Activated naive CD8-positive, alpha-beta T cell treated with anti-CD3 and anti-CD28 coated beads, Interleukin-2, amount 50 U/mL, for 16 hours (primary cell): ENCODE measurements at regions not wholly inside any gene's neighbourhood (a gene's known extent, or its start where the extent isn't known, plus 50 kb on each side); places are given as distances from the start of the nearest gene placed in this dataset.
"Not testable (repeated sequence)": the region's sequence is repeated elsewhere in the genome, so short reads cannot be mapped to it uniquely, and the experiment has no call there.

Experiments
- DNase-seq: peaks from one replicate; pipeline ENCODE4 v3.0.0-alpha.2; 2020; ENCODE audit warnings: low read depth, low spot score

DNA sequence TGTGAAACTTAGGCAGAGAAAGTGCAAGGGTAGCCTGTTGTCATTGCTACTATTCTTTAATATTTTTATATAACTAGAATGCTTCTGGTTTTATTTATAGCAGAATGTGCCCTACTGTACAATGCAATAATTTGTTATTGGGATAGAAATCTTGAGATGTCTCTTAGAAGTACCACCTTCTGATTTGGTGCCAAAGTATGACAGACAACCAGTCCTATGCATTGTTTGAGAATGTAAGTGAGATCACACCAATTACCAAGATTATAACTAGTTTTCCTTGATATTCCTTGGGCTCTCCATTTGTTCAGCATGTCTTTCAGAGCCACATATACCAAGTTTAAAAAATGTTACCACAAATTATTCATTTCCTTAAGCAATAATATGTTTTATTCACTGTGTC lies 399.7 kb downstream of the CPS1 start:
- no peak for DNase-seq

DNA sequence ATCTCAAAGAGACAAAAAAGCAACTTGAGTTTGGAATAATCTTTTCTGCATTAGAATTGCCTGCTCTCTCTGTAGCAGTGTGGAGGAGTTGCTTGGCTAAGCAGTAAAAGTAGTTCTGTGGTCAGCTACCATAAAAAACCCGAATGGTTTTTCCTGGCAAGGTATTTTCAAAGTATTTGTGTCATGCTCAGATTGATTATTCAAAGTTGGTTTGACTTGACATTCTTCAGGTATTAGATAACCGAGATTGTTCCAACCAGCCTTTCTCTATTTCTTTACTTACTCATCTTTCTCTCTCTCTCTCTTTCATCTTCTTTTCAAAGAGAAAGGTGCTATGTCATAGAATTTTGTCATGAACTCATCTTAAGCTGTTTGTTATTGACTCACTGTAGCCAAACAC lies 404.9 kb downstream of the CPS1 start:
- DNase-seq, result no peak

- DNase-seq, result no peak
These were observed 407.0 kb downstream of the CPS1 start for GRCh38 chr2:210963386-210963785.

DNA sequence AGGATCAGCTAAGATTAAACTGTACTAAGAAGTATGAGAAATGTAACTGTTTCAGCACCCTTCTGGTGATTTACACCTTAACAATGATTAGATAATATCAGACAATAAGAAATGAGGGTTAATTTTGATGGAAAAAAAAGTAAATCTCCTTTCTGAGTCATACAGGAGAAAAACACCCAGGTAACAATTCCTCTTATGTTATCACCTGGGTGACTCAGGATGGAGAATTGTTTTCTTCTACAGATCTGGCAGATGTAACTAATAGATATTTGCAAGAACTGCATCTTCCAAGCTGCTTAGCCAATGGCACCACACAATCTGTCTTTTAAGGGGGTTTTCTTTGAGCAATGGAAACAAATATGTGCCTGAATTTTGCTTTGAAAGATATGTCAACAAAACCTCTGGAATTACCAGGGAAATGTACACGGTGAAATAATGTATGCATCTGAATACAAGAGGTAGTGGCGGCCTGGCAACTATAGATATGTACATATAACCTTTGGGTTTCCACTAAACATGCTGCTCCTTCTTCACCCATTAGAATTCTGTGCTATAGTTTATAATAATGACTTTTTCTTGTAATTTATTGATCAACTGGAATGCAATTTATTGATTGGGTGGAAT lies 407.9 kb downstream of the CPS1 start:
- no peak for DNase-seq

DNA sequence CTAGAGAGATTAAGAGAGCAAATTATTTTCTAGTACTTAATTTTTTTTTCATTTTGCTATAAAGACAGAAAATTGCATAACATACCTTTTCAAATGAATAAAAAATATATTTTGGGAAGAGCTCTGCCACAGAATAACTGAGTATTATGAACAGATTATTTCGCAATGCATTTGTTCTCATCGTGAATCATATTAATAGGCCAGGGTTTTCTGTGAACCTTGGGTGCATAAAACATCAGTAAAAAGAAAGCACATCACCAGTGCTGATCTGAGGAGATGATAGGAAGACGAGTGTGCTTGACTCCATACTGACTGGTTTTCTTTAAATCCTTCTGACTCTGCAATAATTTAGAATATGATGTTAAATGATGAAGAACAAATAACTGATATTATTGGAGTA lies 409.1 kb downstream of the CPS1 start:
- DNase-seq, result no peak

- no peak for DNase-seq
These were observed 409.9 kb downstream of the CPS1 start for GRCh38 chr2:210966330-210966729.

- no peak for DNase-seq
These were observed 415.0 kb downstream of the CPS1 start for GRCh38 chr2:210971431-210971830.

DNA sequence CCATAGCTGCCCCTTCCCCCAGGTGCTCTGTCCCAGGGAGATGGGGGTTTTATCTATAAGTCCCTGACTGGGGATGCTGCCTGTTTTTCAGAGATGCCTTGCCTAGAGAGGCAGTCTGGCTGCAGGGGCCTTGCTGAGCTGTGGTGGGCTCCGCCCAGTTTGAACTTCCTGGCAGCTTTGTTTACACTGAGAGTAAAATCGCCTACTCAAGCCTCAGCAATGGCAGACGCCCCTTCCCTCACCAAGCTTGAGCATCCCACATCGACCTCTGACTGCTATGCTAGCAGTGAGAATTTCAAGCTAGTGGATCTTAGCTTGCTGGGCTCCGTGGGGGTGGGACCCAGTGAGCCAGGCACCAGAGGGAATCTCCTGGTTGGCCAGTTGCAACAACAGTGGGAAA lies 430.4 kb downstream of the CPS1 start:
- DNase-seq, result not testable (repeated sequence)

DNA sequence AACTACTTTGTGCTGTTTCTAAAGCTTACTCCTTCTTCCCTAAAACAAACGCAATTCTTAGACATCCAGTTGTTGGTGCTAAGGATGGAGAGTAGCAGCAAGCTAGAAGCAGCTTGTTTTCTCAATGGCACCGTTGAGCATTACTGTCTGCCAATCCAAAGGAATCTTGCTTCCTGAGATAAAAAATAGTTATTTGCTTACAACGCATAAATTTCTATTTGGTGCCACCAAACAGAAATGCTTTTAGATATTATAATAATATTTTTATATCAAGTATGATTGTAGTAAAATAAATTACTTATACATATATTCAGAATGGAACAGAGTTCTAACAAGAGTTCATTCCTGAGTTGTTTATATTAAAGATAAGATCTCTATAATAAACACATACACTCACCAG lies 434.7 kb downstream of the CPS1 start:
- no peak for DNase-seq

DNA sequence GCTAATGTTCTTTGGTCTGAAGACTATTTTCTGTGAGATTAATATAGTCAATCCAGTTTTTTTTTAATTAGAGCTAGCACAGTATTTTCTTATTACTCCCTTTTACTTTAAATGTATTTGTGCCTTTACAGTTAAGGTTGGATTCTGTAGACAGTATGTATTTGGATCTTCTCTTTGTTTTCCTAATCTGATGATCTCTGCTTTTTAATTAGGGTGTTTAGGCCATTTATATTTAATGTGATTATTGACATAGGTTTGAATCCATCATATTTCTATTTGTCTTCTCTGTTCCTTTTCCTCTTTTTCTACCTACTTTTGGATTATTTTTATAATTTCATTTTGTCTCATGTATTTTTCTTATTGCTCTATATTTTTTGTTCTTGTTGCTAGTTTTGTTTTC lies 437.7 kb downstream of the CPS1 start:
- no peak for DNase-seq

- no peak for DNase-seq
These were observed 441.0 kb downstream of the CPS1 start for GRCh38 chr2:210997373-210997772.

DNA sequence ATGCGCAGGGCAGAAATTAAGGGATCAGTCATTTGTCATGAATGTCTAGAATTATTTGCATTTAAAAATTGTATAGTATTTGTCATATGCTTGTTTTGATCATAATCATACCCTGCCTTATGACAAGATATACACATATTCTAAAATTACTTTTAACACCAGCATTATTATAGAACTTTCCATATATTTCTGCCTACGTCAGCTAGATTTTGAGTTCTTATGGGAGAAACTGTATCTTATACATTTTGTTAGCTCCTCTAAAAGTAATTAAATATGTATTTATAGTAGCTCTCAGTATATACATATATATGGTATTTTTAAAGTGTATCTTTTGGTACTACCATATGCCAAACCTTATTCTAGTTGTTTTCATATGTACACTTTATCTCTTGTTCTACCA lies 441.9 kb downstream of the CPS1 start:
- no peak for DNase-seq

DNA sequence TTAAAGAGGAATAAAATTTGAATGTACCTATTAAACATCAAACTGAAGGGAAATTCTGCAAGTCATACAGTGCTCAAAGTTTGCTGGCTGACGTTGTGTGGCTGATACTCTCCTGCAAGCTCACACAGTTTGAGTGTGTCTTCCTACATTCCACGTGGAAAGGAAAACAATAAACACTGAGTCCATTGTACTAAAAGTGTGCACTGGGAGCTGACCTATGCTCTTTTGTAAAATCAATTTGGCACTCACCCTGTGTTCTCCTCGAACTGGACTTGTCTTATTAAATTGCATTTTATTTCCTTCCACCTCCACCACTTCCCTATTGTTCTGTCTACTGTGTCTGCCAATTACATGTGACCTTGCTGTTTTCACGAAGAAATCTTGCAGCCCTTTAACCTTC lies 458.0 kb downstream of the CPS1 start:
- no peak for DNase-seq

GRCh38 chr2:211014906-211015305 lies 458.5 kb downstream of the CPS1 start:
- DNase-seq, result no peak

- DNase-seq, result not testable (repeated sequence)
These were observed 468.7 kb downstream of the CPS1 start for GRCh38 chr2:211025089-211025488.

GRCh38 chr2:211026109-211026508 lies 469.7 kb downstream of the CPS1 start:
- DNase-seq, result no peak

DNA sequence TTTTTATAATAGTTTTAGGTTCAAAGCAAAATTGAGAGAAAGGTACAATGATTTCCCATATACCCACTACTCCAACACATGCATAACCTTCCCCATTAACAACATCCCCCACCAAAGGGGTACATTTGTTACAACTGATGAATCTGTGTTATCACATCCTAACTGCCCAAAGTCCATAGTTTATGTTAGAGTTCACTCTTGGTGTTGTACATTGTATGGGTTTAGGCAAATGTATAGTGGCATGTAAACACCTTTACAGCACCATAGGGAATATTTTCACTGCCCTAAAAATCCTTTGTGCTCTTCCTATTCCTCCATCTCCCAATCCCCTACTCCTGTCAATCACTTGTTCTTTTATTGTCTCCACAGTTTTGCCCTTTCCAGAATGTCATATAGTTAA lies 471.6 kb downstream of the CPS1 start:
- no peak for DNase-seq

DNA sequence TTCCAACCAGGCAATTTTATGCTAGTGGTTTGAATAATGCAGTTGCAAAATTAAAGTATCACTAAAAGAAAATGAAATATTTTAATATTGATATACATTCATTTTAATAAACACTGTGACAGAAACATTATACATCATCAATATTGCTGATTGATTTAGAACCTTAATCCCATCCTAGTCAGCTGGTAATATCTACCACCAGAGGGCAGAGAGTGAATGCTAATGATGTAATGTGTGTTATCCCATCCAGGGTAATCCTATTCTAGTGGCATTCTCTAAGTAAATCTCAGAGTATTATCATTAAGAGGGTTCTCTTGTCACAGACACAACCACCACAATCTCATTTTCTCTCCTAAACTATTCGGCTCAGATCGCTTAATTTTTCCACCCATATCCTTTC lies 477.4 kb downstream of the CPS1 start:
- no peak for DNase-seq

DNA sequence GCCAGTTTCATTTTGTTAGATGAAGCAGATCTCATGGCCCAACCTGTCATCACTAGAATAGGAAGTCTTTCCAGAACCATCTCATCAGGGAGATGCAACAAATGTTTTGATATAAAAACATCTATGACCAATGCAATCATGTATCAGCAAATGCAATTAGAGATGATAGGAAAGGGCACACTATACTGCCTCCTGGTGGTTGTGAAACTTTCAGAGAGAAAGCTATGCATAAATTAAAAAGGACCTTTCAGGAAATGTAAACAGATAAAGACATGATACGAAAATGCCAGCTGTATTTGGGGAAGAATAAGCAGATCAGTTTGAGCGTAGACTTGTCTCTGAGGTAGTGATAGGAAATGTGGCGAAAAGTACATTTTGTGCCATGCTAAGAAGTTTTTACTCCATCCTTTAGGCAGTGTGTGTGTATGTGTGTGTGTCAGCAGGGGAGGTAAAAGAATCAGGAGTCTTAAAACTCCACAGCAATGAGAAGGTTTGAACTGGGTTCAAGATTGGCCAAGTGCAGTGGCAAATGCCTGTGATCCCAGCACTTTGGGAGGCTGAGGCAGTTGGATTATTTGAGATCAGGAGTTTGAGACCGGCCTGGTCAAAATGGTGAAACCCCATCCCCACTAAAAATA lies 479.3 kb downstream of the CPS1 start:
- no peak for DNase-seq

GRCh38 chr2:211045025-211045424 lies 488.6 kb downstream of the CPS1 start:
- no peak for DNase-seq

DNA sequence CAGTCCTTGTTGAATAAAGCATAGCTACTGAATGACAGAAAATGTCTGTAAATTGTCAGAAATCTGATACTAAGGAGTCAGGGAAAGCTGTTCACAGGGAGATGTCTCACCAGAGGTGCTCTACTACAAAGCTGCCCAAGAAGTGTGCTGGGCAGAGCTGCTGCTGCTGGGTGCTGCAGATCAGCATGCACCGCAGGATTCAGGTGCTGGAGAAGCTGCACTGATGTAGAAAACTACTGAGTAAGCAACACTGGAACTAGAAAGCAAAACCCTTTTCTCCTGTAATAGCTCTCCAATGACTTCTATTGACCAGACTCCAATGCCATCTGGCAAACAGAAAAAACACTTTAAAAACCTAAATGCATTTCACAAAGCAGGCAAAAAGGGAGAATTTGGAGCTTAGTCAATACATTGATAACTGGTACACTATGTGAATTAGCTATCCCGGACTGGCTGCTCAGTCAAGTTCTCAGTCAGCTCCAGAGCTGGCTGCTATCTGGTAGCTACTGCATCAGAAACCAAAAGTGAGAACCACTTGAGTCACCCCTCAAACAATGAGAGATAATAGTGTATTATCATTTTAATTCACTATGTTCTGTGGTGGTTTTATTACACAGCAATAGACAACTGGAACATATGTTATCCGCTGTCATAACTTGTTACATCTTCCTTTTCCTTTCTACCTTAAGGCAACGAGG lies 493.1 kb downstream of the CPS1 start:
- DNase-seq, result no peak

- DNase-seq, result no peak
These were observed 499.0 kb downstream of the CPS1 start for GRCh38 chr2:211055438-211055837.

- no peak for DNase-seq
These were observed 505.4 kb downstream of the CPS1 start for GRCh38 chr2:211061612-211062296.
